AG09309 (cell line): ENCODE measurements at regions not wholly inside any gene's neighbourhood (a gene's known extent, or its start where the extent isn't known, plus 50 kb on each side); places are given as distances from the start of the nearest gene placed in this dataset.

Experiments
- DNase-seq: peaks from one replicate; pipeline ENCODE4 v3.0.0-alpha.2; 2010; ENCODE audit warnings: low read depth
- H3K4me3 ChIP-seq: 2 replicates; pipeline ENCODE4 v1.5.1; 2011; ENCODE audit warnings: mild to moderate bottlenecking, low read depth, low read length, moderate library complexity; ENCODE audit not compliant: control insufficient read depth
- CTCF ChIP-seq: IDR thresholded peaks from 2 replicates; pipeline ENCODE4 v1.5.1; 2011; ENCODE audit warnings: mild to moderate bottlenecking, low read depth, low read length, inconsistent platforms; ENCODE audit not compliant: insufficient read depth, control insufficient read depth; ENCODE audit errors: missing control alignments

GRCh38 chr6:122198922-122199321 lies 200.5 kb upstream of the HSF2 start:
- H3K4me3 ChIP-seq: no peak overlapping the region
- TF ChIP-seq CTCF: no peak
- DNase-seq: no peak

GRCh38 chr6:122200440-122200839 lies 199.0 kb upstream of the HSF2 start:
- TF ChIP-seq CTCF: no peak
- no peak overlapping the region for H3K4me3 ChIP-seq
- no peak for DNase-seq

- DNase-seq: no peak
- no peak for TF ChIP-seq CTCF
- H3K4me3 ChIP-seq: no peak overlapping the region
Observed at GRCh38 chr6:122202576-122203137, 196.8 kb upstream of the HSF2 start.

GRCh38 chr6:122207061-122207460 lies 192.4 kb upstream of the HSF2 start:
- H3K4me3 ChIP-seq: no peak overlapping the region
- no peak for TF ChIP-seq CTCF
- DNase-seq: no peak

GRCh38 chr6:122207794-122208193 lies 191.7 kb upstream of the HSF2 start:
- H3K4me3 ChIP-seq: no peak overlapping the region
- no peak for DNase-seq
- TF ChIP-seq CTCF: no peak

GRCh38 chr6:122214605-122215318 lies 184.7 kb upstream of the HSF2 start:
- no peak overlapping the region for H3K4me3 ChIP-seq
- no peak for TF ChIP-seq CTCF
- no peak for DNase-seq
